ENCODE measurements at regions not wholly inside any gene's neighbourhood (a gene's known extent, or its start where the extent isn't known, plus 50 kb on each side); places are given as distances from the start of the nearest gene placed in this dataset.

GRCh38 chr2:38495880-38496279 is 106.8 kb downstream of the HNRNPLL start:
- DNase-seq (no peak), ATAC-seq (no peak)
- no peak for TF ChIP-seq CTCF (IDR thresholded peaks at IDR 0.05)
- Histone ChIP-seq H3K27me3 (no peaks in the 10 kb centered on the region), H3K9me3 (no peaks in the 10 kb centered on the region), H3K36me3 (no peaks in the 10 kb centered on the region), H3K4me1 (peaks cover 0 to 41% (median 14%) of the 10 kb centered on the region in 9 donors), H3K27ac (no peak overlapping the region), H3K4me3 (no peak overlapping the region)
- intact Hi-C loops (cut with DNase I) = loop anchor here in 1 of 10 donors (10.0 kb wide), 1 partner anchor 121 kb away; the partner anchor contains the start of gene ATL2
- 95 to 97% methylated on average over 2 of the region's 2 CpGs for WGBS, 2 donors

GRCh38 chr2:38494394-38494793 is 108.3 kb downstream of the HNRNPLL start:
- TF ChIP-seq CTCF (IDR thresholded peaks at IDR 0.05) = no peak
- DNase-seq (no peak), ATAC-seq (no peak)
- intact Hi-C loops (cut with DNase I) = loop anchor here in 1 of 10 donors (10.0 kb wide), 1 partner anchor 120 kb away; the partner anchor contains the start of gene ATL2
- no peaks in the 10 kb centered on the region for H3K36me3 ChIP-seq
- H3K9me3 ChIP-seq = no peaks in the 10 kb centered on the region
- 81 to 85% methylated on average over 5 of the region's 5 CpGs for WGBS, 2 donors
- H3K4me1 ChIP-seq = peaks cover 0 to 28% (median 5%) of the 10 kb centered on the region in 9 donors
- no peaks in the 10 kb centered on the region for H3K27me3 ChIP-seq
- H3K27ac ChIP-seq = no peak overlapping the region
- no peak overlapping the region for H3K4me3 ChIP-seq

- intact Hi-C loops (cut with DNase I) = loop anchor here in 1 of 10 donors (10.0 kb wide), 1 partner anchor 117 kb away; the partner anchor contains the start of gene ATL2
- H3K27ac ChIP-seq = no peak overlapping the region
- ATAC-seq (no peak), DNase-seq (no peak)
- H3K4me3 ChIP-seq = no peak overlapping the region
- H3K27me3 ChIP-seq = no peaks in the 10 kb centered on the region
- H3K4me1 ChIP-seq = peaks cover 0 to 9% (median 0%) of the 10 kb centered on the region in 9 donors
- H3K9me3 ChIP-seq = no peaks in the 10 kb centered on the region
- 95 to 96% methylated on average over 3 of the region's 3 CpGs for WGBS, 2 donors
- no peak for TF ChIP-seq CTCF (IDR thresholded peaks at IDR 0.05)
- no peaks in the 10 kb centered on the region for H3K36me3 ChIP-seq
These were observed 110.6 kb downstream of the HNRNPLL start for GRCh38 chr2:38492042-38492615.

- peaks cover 0 to 5% (median under 1%) of the 10 kb centered on the region in 9 donors for H3K4me1 ChIP-seq
- TF ChIP-seq CTCF (IDR thresholded peaks at IDR 0.05) = no peak
- no peak for ATAC-seq
- no peaks in the 10 kb centered on the region for H3K27me3 ChIP-seq
- 91 to 93% methylated on average over 5 of the region's 5 CpGs for WGBS, 2 donors
- H3K27ac ChIP-seq = no peak overlapping the region
- no peak overlapping the region for H3K4me3 ChIP-seq
- intact Hi-C loops (cut with DNase I) = loop anchor here in 1 of 10 donors (10.0 kb wide), 1 partner anchor 117 kb away; the partner anchor contains the start of gene ATL2
- no peaks in the 10 kb centered on the region for H3K36me3 ChIP-seq
- no peaks in the 10 kb centered on the region for H3K9me3 ChIP-seq
- no peak for DNase-seq
These were observed 111.3 kb downstream of the HNRNPLL start for GRCh38 chr2:38491436-38491835.

All from heart right ventricle (tissue), 16 donors.